ENCODE measurements at regions not wholly inside any gene's neighbourhood (a gene's known extent, or its start where the extent isn't known, plus 50 kb on each side); places are given as distances from the start of the nearest gene placed in this dataset.

GRCh38 chr20:24124003-24124402, 135.4 kb upstream of the GGTLC1 start:
- H3K4me3 ChIP-seq (replicated peaks; ENCODE audit: low read depth, low read length) = no peak overlapping the region
- DNase-seq (ENCODE audit: low read depth) = no peak
- no peak for TF ChIP-seq CTCF (IDR thresholded peaks at IDR 0.05; ENCODE audit: low read length, missing control alignments)

DNA sequence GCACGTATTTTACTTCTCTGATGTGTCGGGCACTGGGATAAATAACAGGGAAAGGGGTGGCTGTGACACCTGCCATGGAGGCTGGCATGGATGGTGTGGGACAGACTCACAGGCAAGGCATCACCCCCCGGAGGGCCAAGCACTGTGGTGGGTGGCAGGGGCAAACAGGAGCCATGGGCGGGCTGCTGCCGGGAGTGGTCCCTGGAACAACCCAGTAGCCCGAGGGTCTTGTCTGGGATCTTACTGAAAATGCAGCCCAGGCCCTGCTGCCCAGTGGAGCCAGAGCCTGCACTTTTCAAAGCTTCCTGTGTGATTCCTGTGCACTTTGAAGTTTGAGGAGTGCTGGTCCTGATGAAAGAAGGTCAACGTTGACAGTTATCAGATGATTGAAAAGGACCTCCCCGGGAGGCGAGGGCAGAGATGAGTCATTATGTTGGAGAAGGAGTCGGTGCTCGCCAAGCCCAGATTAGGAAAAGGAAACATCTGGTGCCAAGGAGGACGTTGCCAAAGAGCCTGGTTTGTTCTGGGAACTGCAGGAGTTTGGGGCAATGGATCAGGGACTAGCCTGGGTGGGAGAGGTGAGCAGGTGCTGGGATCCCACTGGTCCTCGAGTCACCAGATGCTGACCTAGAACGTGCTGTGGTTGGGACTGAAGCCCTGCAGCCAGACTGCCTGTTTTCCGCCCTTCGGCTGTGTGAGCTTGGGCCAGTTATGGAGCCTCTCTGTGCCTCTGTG, 130.0 kb upstream of the GGTLC1 start:
- H3K4me3 ChIP-seq (replicated peaks; ENCODE audit: low read depth, low read length) = no peak overlapping the region
- DNase-seq (ENCODE audit: low read depth) = peak; percentile 51

GRCh38 chr20:24118034-24118433, 129.5 kb upstream of the GGTLC1 start:
- H3K4me3 ChIP-seq (replicated peaks; ENCODE audit: low read depth, low read length) = no peak overlapping the region
- no peak for TF ChIP-seq CTCF (IDR thresholded peaks at IDR 0.05; ENCODE audit: low read length, missing control alignments)
- DNase-seq (ENCODE audit: low read depth) = no peak

More for the DNA sequence above, 130.0 kb upstream of the GGTLC1 start:
- TF ChIP-seq CTCF (IDR thresholded peaks at IDR 0.05; ENCODE audit: low read length, missing control alignments) = no peak

DNA sequence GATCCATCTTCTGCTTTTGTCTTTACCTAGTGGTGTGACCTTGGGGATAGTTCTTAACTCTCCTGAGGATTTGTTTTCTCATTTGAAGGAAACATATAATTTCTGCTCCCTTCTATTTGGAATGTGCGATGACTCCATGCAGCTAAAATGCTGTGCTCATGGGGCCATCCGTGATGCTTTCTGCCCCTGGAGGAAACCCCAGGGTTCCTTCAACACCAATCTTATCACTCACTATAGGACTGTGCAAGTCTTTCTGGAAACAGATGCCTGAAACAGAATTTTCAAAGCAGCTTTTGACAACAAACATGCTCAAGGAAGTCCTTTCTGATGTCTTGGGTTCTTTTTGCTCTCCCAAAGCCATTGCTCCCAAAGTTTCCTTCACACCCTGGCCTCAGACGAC, 128.8 kb upstream of the GGTLC1 start:
- no peak overlapping the region for H3K4me3 ChIP-seq (replicated peaks; ENCODE audit: low read depth, low read length)
- DNase-seq (ENCODE audit: low read depth) = no peak
- TF ChIP-seq CTCF (IDR thresholded peaks at IDR 0.05; ENCODE audit: low read length, missing control alignments) = no peak

GRCh38 chr20:24116611-24117010, 128.0 kb upstream of the GGTLC1 start:
- H3K4me3 ChIP-seq (replicated peaks; ENCODE audit: low read depth, low read length) = no peak overlapping the region
- TF ChIP-seq CTCF (IDR thresholded peaks at IDR 0.05; ENCODE audit: low read length, missing control alignments) = no peak
- no peak for DNase-seq (ENCODE audit: low read depth)

DNA sequence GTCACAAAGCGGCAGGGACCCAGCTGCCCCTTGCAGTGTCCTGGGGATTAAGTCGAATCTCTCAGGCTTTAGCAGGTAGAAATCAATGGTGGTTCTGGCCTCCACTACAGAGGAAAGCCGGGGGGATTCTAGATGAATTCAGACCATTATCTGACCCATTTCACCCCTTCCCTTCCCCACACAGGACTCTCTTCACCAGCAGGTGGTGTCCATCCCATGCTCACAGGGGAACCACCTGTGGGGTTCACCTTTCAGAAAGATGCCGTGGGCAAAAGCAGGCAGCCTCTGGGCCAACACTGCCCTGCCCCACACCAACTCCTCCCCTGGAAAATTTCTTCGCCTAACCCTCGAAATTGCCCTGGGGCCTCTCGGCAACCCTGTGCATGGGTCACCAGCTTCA, 123.8 kb upstream of the GGTLC1 start:
- TF ChIP-seq CTCF (IDR thresholded peaks at IDR 0.05; ENCODE audit: low read length, missing control alignments) = no peak

DNA sequence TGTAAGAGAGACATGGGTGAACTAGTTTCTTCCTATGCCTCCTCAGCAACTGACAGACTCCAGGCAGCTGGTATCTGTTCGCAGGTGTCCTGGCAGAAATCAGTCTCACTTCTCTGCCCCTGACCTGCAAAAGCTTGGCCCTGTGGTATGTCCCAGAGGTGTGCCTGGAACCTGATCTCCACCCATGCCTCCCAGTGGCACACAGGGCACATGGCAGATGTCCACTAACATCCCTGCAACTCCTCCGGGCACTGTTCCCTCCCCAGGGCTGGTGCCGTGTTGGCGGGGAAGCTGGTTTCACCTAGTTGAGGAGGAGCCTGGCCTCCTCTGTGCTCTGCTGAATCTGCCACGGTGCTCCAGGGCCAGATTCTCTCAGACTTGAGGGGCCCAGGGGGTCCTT, 123.3 kb upstream of the GGTLC1 start:
- no peak for TF ChIP-seq CTCF (IDR thresholded peaks at IDR 0.05; ENCODE audit: low read length, missing control alignments)

More for the DNA sequence above, 123.8 kb upstream of the GGTLC1 start:
- DNase-seq (ENCODE audit: low read depth) = no peak
- H3K4me3 ChIP-seq (replicated peaks; ENCODE audit: low read depth, low read length) = no peak overlapping the region

More for the DNA sequence above, 123.3 kb upstream of the GGTLC1 start:
- no peak for DNase-seq (ENCODE audit: low read depth)
- H3K4me3 ChIP-seq (replicated peaks; ENCODE audit: low read depth, low read length) = no peak overlapping the region

All from fibroblast of pulmonary artery (primary cell).